ENCODE measurements at regions not wholly inside any gene's neighbourhood (a gene's known extent, or its start where the extent isn't known, plus 50 kb on each side); places are given as distances from the start of the nearest gene placed in this dataset.
A peak's percentile ranks its signal among the peaks of the same experiment; 100 is the strongest.

GRCh38 chrX:9182041-9182440 lies 148.1 kb upstream of the FAM9B start:
- no peak for DNase-seq
- in situ Hi-C loops (cut with HindIII; ENCODE audit: low pct_ligation_motif_present, low pct_unique_long_range_greater_than_20kb, low sequenced_read_pairs), result no loop called here

GRCh38 chrX:9183481-9183880 lies 149.6 kb upstream of the FAM9B start:
- in situ Hi-C loops (cut with HindIII; ENCODE audit: low pct_ligation_motif_present, low pct_unique_long_range_greater_than_20kb, low sequenced_read_pairs), result no loop called here
- no peak for DNase-seq

- DNase-seq, result no peak
- in situ Hi-C loops (cut with HindIII; ENCODE audit: low pct_ligation_motif_present, low pct_unique_long_range_greater_than_20kb, low sequenced_read_pairs), result no loop called here
These were observed 150.3 kb upstream of the FAM9B start for GRCh38 chrX:9184211-9184610.

- in situ Hi-C loops (cut with HindIII; ENCODE audit: low pct_ligation_motif_present, low pct_unique_long_range_greater_than_20kb, low sequenced_read_pairs), result no loop called here
- DNase-seq, result no peak
These were observed 154.2 kb upstream of the FAM9B start for GRCh38 chrX:9188117-9188516.

GRCh38 chrX:9189286-9189685 lies 155.4 kb upstream of the FAM9B start:
- no peak for DNase-seq
- in situ Hi-C loops (cut with HindIII; ENCODE audit: low pct_ligation_motif_present, low pct_unique_long_range_greater_than_20kb, low sequenced_read_pairs), result no loop called here

- in situ Hi-C loops (cut with HindIII; ENCODE audit: low pct_ligation_motif_present, low pct_unique_long_range_greater_than_20kb, low sequenced_read_pairs), result no loop called here
- no peak for DNase-seq
These were observed 157.5 kb upstream of the FAM9B start for GRCh38 chrX:9191392-9191791.

GRCh38 chrX:9195199-9195880 lies 161.4 kb upstream of the FAM9B start:
- no peak for DNase-seq
- in situ Hi-C loops (cut with HindIII; ENCODE audit: low pct_ligation_motif_present, low pct_unique_long_range_greater_than_20kb, low sequenced_read_pairs), result no loop called here

- DNase-seq, result no peak
- in situ Hi-C loops (cut with HindIII; ENCODE audit: low pct_ligation_motif_present, low pct_unique_long_range_greater_than_20kb, low sequenced_read_pairs), result no loop called here
These were observed 163.2 kb upstream of the FAM9B start for GRCh38 chrX:9196961-9197640.

- in situ Hi-C loops (cut with HindIII; ENCODE audit: low pct_ligation_motif_present, low pct_unique_long_range_greater_than_20kb, low sequenced_read_pairs), result no loop called here
- DNase-seq, result peak; percentile 33
These were observed 170.6 kb upstream of the FAM9B start for GRCh38 chrX:9204560-9204959.

GRCh38 chrX:9205599-9206223 lies 171.8 kb upstream of the FAM9B start:
- in situ Hi-C loops (cut with HindIII; ENCODE audit: low pct_ligation_motif_present, low pct_unique_long_range_greater_than_20kb, low sequenced_read_pairs), result no loop called here
- no peak for DNase-seq

GRCh38 chrX:9207142-9207541 lies 173.2 kb upstream of the FAM9B start:
- peak; percentile 21 for DNase-seq

GRCh38 chrX:9211269-9211668 lies 177.3 kb upstream of the FAM9B start:
- DNase-seq, result no peak
- in situ Hi-C loops (cut with HindIII; ENCODE audit: low pct_ligation_motif_present, low pct_unique_long_range_greater_than_20kb, low sequenced_read_pairs), result no loop called here

More at GRCh38 chrX:9207142-9207541, 173.2 kb upstream of the FAM9B start:
- in situ Hi-C loops (cut with HindIII; ENCODE audit: low pct_ligation_motif_present, low pct_unique_long_range_greater_than_20kb, low sequenced_read_pairs), result no loop called here

GRCh38 chrX:9221781-9222180 lies 187.9 kb upstream of the FAM9B start:
- in situ Hi-C loops (cut with HindIII; ENCODE audit: low pct_ligation_motif_present, low pct_unique_long_range_greater_than_20kb, low sequenced_read_pairs), result no loop called here
- no peak for DNase-seq

GRCh38 chrX:9222299-9222698 lies 188.4 kb upstream of the FAM9B start:
- DNase-seq, result no peak
- in situ Hi-C loops (cut with HindIII; ENCODE audit: low pct_ligation_motif_present, low pct_unique_long_range_greater_than_20kb, low sequenced_read_pairs), result no loop called here

GRCh38 chrX:9227276-9227675 lies 193.3 kb upstream of the FAM9B start:
- no peak for DNase-seq
- in situ Hi-C loops (cut with HindIII; ENCODE audit: low pct_ligation_motif_present, low pct_unique_long_range_greater_than_20kb, low sequenced_read_pairs), result no loop called here

- in situ Hi-C loops (cut with HindIII; ENCODE audit: low pct_ligation_motif_present, low pct_unique_long_range_greater_than_20kb, low sequenced_read_pairs), result no loop called here
These were observed 197.6 kb upstream of the FAM9B start for GRCh38 chrX:9231491-9231890.

GRCh38 chrX:9233141-9233540 lies 199.2 kb upstream of the FAM9B start:
- DNase-seq, result no peak
- in situ Hi-C loops (cut with HindIII; ENCODE audit: low pct_ligation_motif_present, low pct_unique_long_range_greater_than_20kb, low sequenced_read_pairs), result no loop called here

More at GRCh38 chrX:9231491-9231890, 197.6 kb upstream of the FAM9B start:
- DNase-seq, result no peak

GRCh38 chrX:9234315-9234714 lies 200.4 kb upstream of the FAM9B start:
- in situ Hi-C loops (cut with HindIII; ENCODE audit: low pct_ligation_motif_present, low pct_unique_long_range_greater_than_20kb, low sequenced_read_pairs), result no loop called here
- DNase-seq, result no peak

- in situ Hi-C loops (cut with HindIII; ENCODE audit: low pct_ligation_motif_present, low pct_unique_long_range_greater_than_20kb, low sequenced_read_pairs), result no loop called here
- DNase-seq, result no peak
These were observed 201.8 kb upstream of the FAM9B start for GRCh38 chrX:9235722-9236121.

- no peak for DNase-seq
- in situ Hi-C loops (cut with HindIII; ENCODE audit: low pct_ligation_motif_present, low pct_unique_long_range_greater_than_20kb, low sequenced_read_pairs), result no loop called here
These were observed 207.0 kb upstream of the FAM9B start for GRCh38 chrX:9240956-9241355.

Measured in ACHN (cell line).